ENCODE measurements at regions not wholly inside any gene's neighbourhood (a gene's known extent, or its start where the extent isn't known, plus 50 kb on each side); places are given as distances from the start of the nearest gene placed in this dataset.

- Mint-ChIP-seq H3K9me3 (peaks cover 4% of the 10 kb centered on the region), H3K27ac (peak overlapping the region; percentile 80), H3K27me3 (ENCODE audit: insufficient read depth) (peaks cover 5% of the 10 kb centered on the region), H3K4me3 (peak overlapping the region; percentile 28), H3K4me1 (peaks cover 60% of the 10 kb centered on the region), H3K36me3 (ENCODE audit: low read depth) (no peaks in the 10 kb centered on the region)
- peak; percentile 81 for DNase-seq
- Histone ChIP-seq H3K9me3 (ENCODE audit: control insufficient read depth, low read length) (peaks cover 16% of the 10 kb centered on the region), H3K4me3 (ENCODE audit: low read length) (peak overlapping the region; percentile 61), H3K36me3 (ENCODE audit: control insufficient read depth, insufficient read depth, low read length) (no peaks in the 10 kb centered on the region), H3K27ac (ENCODE audit: low read depth, low read length) (peak overlapping the region; percentile 63), H3K4me1 (ENCODE audit: control insufficient read depth, insufficient read depth, low read length) (peaks cover 32% of the 10 kb centered on the region), H3K9ac (ENCODE audit: extremely low read depth, low read length, poor library complexity, severe bottlenecking) (peak overlapping the region; percentile 2), H3K27me3 (ENCODE audit: control insufficient read depth, insufficient read depth, low read length, poor library complexity, severe bottlenecking) (no peaks in the 10 kb centered on the region)
- TF ChIP-seq CTCF (conservative IDR thresholded peaks at IDR 0.05) = no peak
- 10 to 15% methylated on average over 2 to 5 of the region's 5 CpGs for WGBS, 2 experiments (ENCODE audit: insufficient coverage in 1 of 2, insufficient read length in 1 of 2)
These were observed 268.3 kb downstream of the ABCC12 start for GRCh38 chr16:47887496-47887895.

- H3K27ac Mint-ChIP-seq = peak overlapping the region; percentile 80
These were observed 269.0 kb downstream of the ABCC12 start for GRCh38 chr16:47886631-47887415.

GRCh38 chr16:47886139-47886538 is 269.7 kb downstream of the ABCC12 start:
- TF ChIP-seq CTCF (conservative IDR thresholded peaks at IDR 0.05) = no peak
- peak overlapping the region; percentile 61 for H3K4me3 ChIP-seq (ENCODE audit: low read length)

More at GRCh38 chr16:47886631-47887415, 269.0 kb downstream of the ABCC12 start:
- Mint-ChIP-seq H3K4me1 (peaks cover 60% of the 10 kb centered on the region), H3K9me3 (peaks cover 4% of the 10 kb centered on the region), H3K27me3 (ENCODE audit: insufficient read depth) (peaks cover 3% of the 10 kb centered on the region), H3K36me3 (ENCODE audit: low read depth) (no peaks in the 10 kb centered on the region), H3K4me3 (peak overlapping the region; percentile 28)
- H3K36me3 ChIP-seq (ENCODE audit: control insufficient read depth, insufficient read depth, low read length) = no peaks in the 10 kb centered on the region
- peaks cover 16% of the 10 kb centered on the region for H3K9me3 ChIP-seq (ENCODE audit: control insufficient read depth, low read length)
- peak overlapping the region; percentile 63 for H3K27ac ChIP-seq (ENCODE audit: low read depth, low read length)
- DNase-seq = peak; percentile 74
- H3K9ac ChIP-seq (ENCODE audit: extremely low read depth, low read length, poor library complexity, severe bottlenecking) = peak overlapping the region; percentile 2
- H3K4me3 ChIP-seq (ENCODE audit: low read length) = peak overlapping the region; percentile 61
- H3K27me3 ChIP-seq (ENCODE audit: control insufficient read depth, insufficient read depth, low read length, poor library complexity, severe bottlenecking) = no peaks in the 10 kb centered on the region
- WGBS, 2 experiments (ENCODE audit: insufficient coverage in 1 of 2, insufficient read length in 1 of 2) = 18 to 28% methylated on average over 3 to 11 of the region's 11 CpGs
- TF ChIP-seq CTCF (conservative IDR thresholded peaks at IDR 0.05) = no peak
- H3K4me1 ChIP-seq (ENCODE audit: control insufficient read depth, insufficient read depth, low read length) = peaks cover 32% of the 10 kb centered on the region

More at GRCh38 chr16:47886139-47886538, 269.7 kb downstream of the ABCC12 start:
- H3K27ac ChIP-seq (ENCODE audit: low read depth, low read length) = peak overlapping the region; percentile 22
- Mint-ChIP-seq H3K4me3 (peak overlapping the region; percentile 28), H3K27me3 (ENCODE audit: insufficient read depth) (peaks cover 3% of the 10 kb centered on the region), H3K4me1 (peaks cover 56% of the 10 kb centered on the region), H3K9me3 (peaks cover 4% of the 10 kb centered on the region), H3K36me3 (ENCODE audit: low read depth) (no peaks in the 10 kb centered on the region), H3K27ac (peak overlapping the region; percentile 80)
- no peak overlapping the region for H3K9ac ChIP-seq (ENCODE audit: extremely low read depth, low read length, poor library complexity, severe bottlenecking)
- WGBS, 2 experiments (ENCODE audit: insufficient coverage in 1 of 2, insufficient read length in 1 of 2) = 69% methylated on average over 5 to 7 of the region's 7 CpGs
- no peak for DNase-seq
- H3K9me3 ChIP-seq (ENCODE audit: control insufficient read depth, low read length) = peaks cover 10% of the 10 kb centered on the region
- peaks cover 32% of the 10 kb centered on the region for H3K4me1 ChIP-seq (ENCODE audit: control insufficient read depth, insufficient read depth, low read length)
- H3K27me3 ChIP-seq (ENCODE audit: control insufficient read depth, insufficient read depth, low read length, poor library complexity, severe bottlenecking) = no peaks in the 10 kb centered on the region
- H3K36me3 ChIP-seq (ENCODE audit: control insufficient read depth, insufficient read depth, low read length) = no peaks in the 10 kb centered on the region

Measured in endodermal cell (in vitro differentiated cells).